Testis (tissue), 2 donors: ENCODE measurements at regions not wholly inside any gene's neighbourhood (a gene's known extent, or its start where the extent isn't known, plus 50 kb on each side); places are given as distances from the start of the nearest gene placed in this dataset.

Experiments
- CTCF ChIP-seq, 3 experiments: fragments of 450-650 bp in 2 of 3; fragments of 200-600 bp in 1 of 3; sonication (generic) in 1 of 3; IDR thresholded peaks; one replicate each; pipeline ENCODE4 v1.5.1; 2016 to 2019; ENCODE audit warnings: antibody characterized with exemption in 3 of 3, mild to moderate bottlenecking in 2 of 3, moderate library complexity in 1 of 3
- POLR2A ChIP-seq: fragments of 450-650 bp; IDR thresholded peaks from one replicate; pipeline ENCODE4 v1.6.1; 2017; ENCODE audit warnings: antibody characterized with exemption, mild to moderate bottlenecking, moderate library complexity

GRCh38 chr5:175047048-175047447 is 322.7 kb downstream of the MSX2 start:
- no peak for TF ChIP-seq CTCF (IDR thresholded peaks at IDR 0.05)
- TF ChIP-seq POLR2A, result no peak
